PFSK-1 (cell line): ENCODE measurements at regions not wholly inside any gene's neighbourhood (a gene's known extent, or its start where the extent isn't known, plus 50 kb on each side); places are given as distances from the start of the nearest gene placed in this dataset.

ENCODE experiments used
- FOXP2 ChIP-seq: optimal IDR thresholded peaks from 2 replicates; pipeline ENCODE3; 2011; ENCODE audit warnings: borderline replicate concordance, control low read depth, inconsistent platforms; ENCODE audit not compliant: insufficient read depth; ENCODE audit errors: extremely low read length, extremely low read depth
- POLR2AphosphoS5 ChIP-seq: IDR thresholded peaks from 2 replicates; pipeline ENCODE4 v1.6.1; 2012; ENCODE audit warnings: low read depth, mild to moderate bottlenecking, control low read depth, low read length, moderate library complexity
- REST ChIP-seq, 2 experiments: IDR thresholded peaks; 2 replicates each; pipeline versions ENCODE4 v1.6.1 to v1.8.0; 2011 to 2012; ENCODE audit warnings: low read depth in 2 of 2, low read length in 2 of 2, control low read depth in 1 of 2, inconsistent platforms in 1 of 2, mild to moderate bottlenecking in 1 of 2, moderate library complexity in 1 of 2; ENCODE audit not compliant: insufficient read depth in 1 of 2
- SIN3A ChIP-seq: IDR thresholded peaks from 2 replicates; pipeline ENCODE4 v1.6.1; 2012; ENCODE audit warnings: mild to moderate bottlenecking, low read length, moderate library complexity, borderline replicate concordance; ENCODE audit not compliant: insufficient read depth
- TAF1 ChIP-seq: IDR thresholded peaks from 2 replicates; pipeline ENCODE4 v1.6.1; 2012; ENCODE audit warnings: low read length, control low read depth, borderline replicate concordance; ENCODE audit not compliant: insufficient read depth

- TF ChIP-seq FOXP2: no peak
- TF ChIP-seq POLR2AphosphoS5: no peak
- TF ChIP-seq TAF1: no peak
- no peak for TF ChIP-seq REST (IDR thresholded peaks at IDR 0.05; ENCODE audit: insufficient read depth in 1 of 2, low read depth in 2 of 2, low read length in 2 of 2)
- no peak for TF ChIP-seq SIN3A
Measured at GRCh38 chr2:177044671-177045070, 167.9 kb upstream of the HNRNPA3 start.

- TF ChIP-seq TAF1 (no peak), SIN3A (no peak), REST (IDR thresholded peaks at IDR 0.05; ENCODE audit: insufficient read depth in 1 of 2, low read depth in 2 of 2, low read length in 2 of 2) (no peak), FOXP2 (no peak), POLR2AphosphoS5 (no peak)
Measured at GRCh38 chr2:177048981-177049380, 163.6 kb upstream of the HNRNPA3 start.

- TF ChIP-seq TAF1: no peak
- no peak for TF ChIP-seq POLR2AphosphoS5
- TF ChIP-seq SIN3A: no peak
- no peak for TF ChIP-seq REST (IDR thresholded peaks at IDR 0.05; ENCODE audit: insufficient read depth in 1 of 2, low read depth in 2 of 2, low read length in 2 of 2)
- no peak for TF ChIP-seq FOXP2
Measured at GRCh38 chr2:177051278-177051677, 161.3 kb upstream of the HNRNPA3 start.

GRCh38 chr2:177052471-177052870 lies 160.1 kb upstream of the HNRNPA3 start:
- TF ChIP-seq SIN3A: no peak
- no peak for TF ChIP-seq FOXP2
- TF ChIP-seq REST (IDR thresholded peaks at IDR 0.05; ENCODE audit: insufficient read depth in 1 of 2, low read depth in 2 of 2, low read length in 2 of 2): no peak
- TF ChIP-seq TAF1: no peak
- TF ChIP-seq POLR2AphosphoS5: no peak

- no peak for TF ChIP-seq POLR2AphosphoS5
- no peak for TF ChIP-seq REST (IDR thresholded peaks at IDR 0.05; ENCODE audit: insufficient read depth in 1 of 2, low read depth in 2 of 2, low read length in 2 of 2)
- TF ChIP-seq FOXP2: no peak
- no peak for TF ChIP-seq TAF1
- no peak for TF ChIP-seq SIN3A
Measured at GRCh38 chr2:177053038-177053437, 159.6 kb upstream of the HNRNPA3 start.
